ENCODE measurements at regions not wholly inside any gene's neighbourhood (a gene's known extent, or its start where the extent isn't known, plus 50 kb on each side); places are given as distances from the start of the nearest gene placed in this dataset.

GRCh38 chr9:27818348-27818747 is 245.1 kb upstream of the C9orf72 start:
- Histone ChIP-seq H3K23me2 (ENCODE audit: low read depth, low read length) (no peaks in the 10 kb centered on the region), H2BK5ac (ENCODE audit: low read depth, low read length) (no peak overlapping the region), H3K27me3 (replicated peaks in 1 of 4; ENCODE audit: control insufficient read depth in 3 of 4, extremely low read depth in 1 of 4, insufficient read depth in 3 of 4, low read length in 3 of 4) (no peaks in the 10 kb centered on the region), H3K79me2 (ENCODE audit: control insufficient read depth in 1 of 2, insufficient read depth in 2 of 2, low read length in 2 of 2) (no peaks in the 10 kb centered on the region), H3K18ac (ENCODE audit: extremely low read depth, low read length) (no peak overlapping the region), H3K79me1 (ENCODE audit: low read depth, low read length) (no peaks in the 10 kb centered on the region), H3K4me2 (ENCODE audit: insufficient read depth in 1 of 2, low read depth in 2 of 2, low read length in 2 of 2) (no peak overlapping the region), H3K56ac (replicated peaks; ENCODE audit: insufficient read length, low read depth, low read length) (no peak overlapping the region), H3K4me1 (replicated peaks in 1 of 4; ENCODE audit: control insufficient read depth in 3 of 4, insufficient read depth in 4 of 4, low read length in 3 of 4) (no peaks in the 10 kb centered on the region), H4K91ac (replicated peaks; ENCODE audit: insufficient read length, low read length) (no peak overlapping the region), H3K4me3 (ENCODE audit: extremely low read depth in 1 of 4, insufficient read depth in 2 of 4, low read depth in 3 of 4, low read length in 4 of 4) (no peak overlapping the region), H3K14ac (ENCODE audit: insufficient read length) (no peak overlapping the region), H3K9ac (replicated peaks in 1 of 4; ENCODE audit: extremely low read depth in 1 of 4, low read depth in 3 of 4, low read length in 3 of 4) (no peak overlapping the region), H3K23ac (ENCODE audit: insufficient read length) (no peak overlapping the region), H2BK15ac (ENCODE audit: low read length) (no peak overlapping the region), H2BK120ac (replicated peaks; ENCODE audit: low read depth, low read length) (no peak overlapping the region), H4K5ac (ENCODE audit: insufficient read length, low read depth, low read length) (no peak overlapping the region), H3K9me3 (ENCODE audit: insufficient read depth in 2 of 2, low read depth in 1 of 2, low read length in 1 of 2) (no peaks in the 10 kb centered on the region), H3K4ac (replicated peaks; ENCODE audit: insufficient read length, low read depth, low read length) (no peak overlapping the region), H2BK20ac (ENCODE audit: low read length) (no peak overlapping the region), H4K20me1 (replicated peaks in 1 of 2; ENCODE audit: control insufficient read depth in 1 of 2, insufficient read depth in 2 of 2, low read length in 2 of 2) (no peaks in the 10 kb centered on the region), H2BK12ac (ENCODE audit: low read depth, low read length) (no peak overlapping the region), H4K8ac (ENCODE audit: extremely low read depth, insufficient read depth, low read length) (no peak overlapping the region), H2AK5ac (ENCODE audit: low read depth, low read length) (no peak overlapping the region), H3K36me3 (ENCODE audit: control insufficient read depth in 2 of 4, insufficient read depth in 4 of 4, low read length in 3 of 4) (no peaks in the 10 kb centered on the region), H3K27ac (ENCODE audit: low read depth, low read length) (no peak overlapping the region), H2AFZ (ENCODE audit: low read length) (no peak overlapping the region)
- ChIA-PET POLR2A (ENCODE audit: partially characterized antibody) (no interaction called here), CTCF (ENCODE audit: partially characterized antibody) (interaction anchor here (1.0 kb wide), 1 partner anchor 609 kb away, joined by 3 read pairs; no protein-coding TSS in a partner anchor)
- WGBS, 2 experiments (ENCODE audit: extremely low coverage in 1 of 2, insufficient coverage in 1 of 2, insufficient read length in 1 of 2, insufficient replicate concordance in 2 of 2, low coverage in 1 of 2, low lambda C conversion rate in 2 of 2, missing lambda C conversion rate in 1 of 2), result 93% methylated on average over 7 of the region's 7 CpGs; no CpG with 5 or more reads in 1 of the 2 experiments
- DNase-seq (ENCODE audit: low read depth in 1 of 2, low spot score in 2 of 2) (no peak), FAIRE-seq (no peak)
- no peak for TF ChIP-seq BACH1 (IDR thresholded peaks at IDR 0.05; ENCODE audit: low read length)
- no peak for TF ChIP-seq TEAD4 (IDR thresholded peaks at IDR 0.05; ENCODE audit: low read depth, low read length)
- no peak for TF ChIP-seq SP1 (IDR thresholded peaks at IDR 0.05; ENCODE audit: low read depth, low read length)
- no peak for TF ChIP-seq CREB1 (IDR thresholded peaks at IDR 0.05)
- TF ChIP-seq POLR2A (IDR thresholded peaks at IDR 0.05; ENCODE audit: control extremely low read depth in 1 of 2, low read depth in 2 of 2, low read length in 2 of 2), result no peak
- TF ChIP-seq RXRA (IDR thresholded peaks at IDR 0.05; ENCODE audit: insufficient read depth, low read depth, low read length), result no peak
- TF ChIP-seq TBP (IDR thresholded peaks at IDR 0.05; ENCODE audit: low read depth, low read length), result no peak
